ENCODE measurements at regions not wholly inside any gene's neighbourhood (a gene's known extent, or its start where the extent isn't known, plus 50 kb on each side); places are given as distances from the start of the nearest gene placed in this dataset.

GRCh38 chr6:143621876-143622605, 55.7 kb upstream of the PHACTR2 start:
- Mint-ChIP-seq H3K4me1 (peaks cover 5% of the 10 kb centered on the region), H3K9me3 (no peaks in the 10 kb centered on the region), H3K36me3 (ENCODE audit: low read depth) (no peaks in the 10 kb centered on the region), H3K27me3 (no peaks in the 10 kb centered on the region), H3K4me3 (no peak overlapping the region), H3K27ac (no peak overlapping the region)
- POLR2A ChIA-PET: no interaction called here
- intact Hi-C loops (cut with micrococcal nuclease): no loop called here
- no peak for TF ChIP-seq CTCF (IDR thresholded peaks at IDR 0.05)
- no peak for ATAC-seq (ENCODE audit: low read depth)
- CTCF ChIA-PET: no interaction called here
- no peak for DNase-seq

GRCh38 chr6:143621159-143621873, 56.4 kb upstream of the PHACTR2 start:
- intact Hi-C loops (cut with micrococcal nuclease): no loop called here
- H3K4me1 Mint-ChIP-seq: peaks cover 5% of the 10 kb centered on the region
- CTCF ChIA-PET: no interaction called here
- no peaks in the 10 kb centered on the region for H3K36me3 Mint-ChIP-seq (ENCODE audit: low read depth)
- no peaks in the 10 kb centered on the region for H3K27me3 Mint-ChIP-seq
- DNase-seq (no peak), ATAC-seq (ENCODE audit: low read depth) (no peak)
- POLR2A ChIA-PET: no interaction called here
- H3K4me3 Mint-ChIP-seq: no peak overlapping the region
- no peaks in the 10 kb centered on the region for H3K9me3 Mint-ChIP-seq
- no peak overlapping the region for H3K27ac Mint-ChIP-seq
- TF ChIP-seq CTCF (IDR thresholded peaks at IDR 0.05): no peak

GRCh38 chr6:143620447-143620846, 57.3 kb upstream of the PHACTR2 start:
- DNase-seq: no peak
- intact Hi-C loops (cut with micrococcal nuclease): no loop called here
- Mint-ChIP-seq H3K4me3 (no peak overlapping the region), H3K27me3 (no peaks in the 10 kb centered on the region), H3K27ac (no peak overlapping the region), H3K9me3 (no peaks in the 10 kb centered on the region), H3K4me1 (peaks cover 5% of the 10 kb centered on the region), H3K36me3 (ENCODE audit: low read depth) (no peaks in the 10 kb centered on the region)
- ATAC-seq (ENCODE audit: low read depth): no peak
- CTCF ChIA-PET: no interaction called here
- POLR2A ChIA-PET: no interaction called here
- TF ChIP-seq CTCF (IDR thresholded peaks at IDR 0.05): no peak

GRCh38 chr6:143619824-143620401, 57.9 kb upstream of the PHACTR2 start:
- peaks cover 5% of the 10 kb centered on the region for H3K4me1 Mint-ChIP-seq
- no peaks in the 10 kb centered on the region for H3K36me3 Mint-ChIP-seq (ENCODE audit: low read depth)
- H3K27me3 Mint-ChIP-seq: no peaks in the 10 kb centered on the region
- ChIA-PET POLR2A (no interaction called here), CTCF (no interaction called here)
- no peaks in the 10 kb centered on the region for H3K9me3 Mint-ChIP-seq
- no peak for ATAC-seq (ENCODE audit: low read depth)
- no peak overlapping the region for H3K27ac Mint-ChIP-seq
- H3K4me3 Mint-ChIP-seq: no peak overlapping the region
- no peak for DNase-seq
- no peak for TF ChIP-seq CTCF (IDR thresholded peaks at IDR 0.05)
- intact Hi-C loops (cut with micrococcal nuclease): no loop called here

GRCh38 chr6:143616741-143617140, 61.0 kb upstream of the PHACTR2 start:
- Mint-ChIP-seq H3K9me3 (no peaks in the 10 kb centered on the region), H3K27ac (no peak overlapping the region), H3K4me3 (no peak overlapping the region), H3K4me1 (peaks cover 13% of the 10 kb centered on the region), H3K27me3 (no peaks in the 10 kb centered on the region), H3K36me3 (ENCODE audit: low read depth) (no peaks in the 10 kb centered on the region)
- no peak for TF ChIP-seq CTCF (IDR thresholded peaks at IDR 0.05)
- intact Hi-C loops (cut with micrococcal nuclease): no loop called here
- DNase-seq: no peak
- CTCF ChIA-PET: no interaction called here
- no peak for ATAC-seq (ENCODE audit: low read depth)
- POLR2A ChIA-PET: no interaction called here

Data from activated B cell treated with CpG ODN at 0.5 μM for 24 hours (primary cell).